ENCODE measurements at regions not wholly inside any gene's neighbourhood (a gene's known extent, or its start where the extent isn't known, plus 50 kb on each side); places are given as distances from the start of the nearest gene placed in this dataset.

DNA sequence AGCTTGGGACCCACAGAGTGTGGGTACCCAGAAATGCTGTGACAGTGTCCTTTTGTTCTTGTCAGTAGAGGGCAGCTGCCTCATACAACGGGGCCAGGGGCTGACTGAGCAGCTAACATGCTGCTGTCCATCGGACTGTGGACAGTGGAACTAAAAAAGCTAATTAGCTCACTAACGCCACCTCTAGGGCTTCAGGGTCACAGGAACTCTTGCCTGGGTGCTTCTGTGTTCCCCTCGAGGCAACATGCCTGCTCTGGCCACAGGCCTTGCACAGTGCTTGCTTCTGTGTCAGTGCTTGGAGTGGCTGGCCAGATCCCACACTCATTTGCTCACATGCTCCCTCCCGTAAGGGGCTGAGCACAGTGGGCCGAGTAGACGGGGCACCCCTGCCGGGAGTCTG, 377.0 kb downstream of the OLFM4 start:
- TF ChIP-seq, protein P1, sequence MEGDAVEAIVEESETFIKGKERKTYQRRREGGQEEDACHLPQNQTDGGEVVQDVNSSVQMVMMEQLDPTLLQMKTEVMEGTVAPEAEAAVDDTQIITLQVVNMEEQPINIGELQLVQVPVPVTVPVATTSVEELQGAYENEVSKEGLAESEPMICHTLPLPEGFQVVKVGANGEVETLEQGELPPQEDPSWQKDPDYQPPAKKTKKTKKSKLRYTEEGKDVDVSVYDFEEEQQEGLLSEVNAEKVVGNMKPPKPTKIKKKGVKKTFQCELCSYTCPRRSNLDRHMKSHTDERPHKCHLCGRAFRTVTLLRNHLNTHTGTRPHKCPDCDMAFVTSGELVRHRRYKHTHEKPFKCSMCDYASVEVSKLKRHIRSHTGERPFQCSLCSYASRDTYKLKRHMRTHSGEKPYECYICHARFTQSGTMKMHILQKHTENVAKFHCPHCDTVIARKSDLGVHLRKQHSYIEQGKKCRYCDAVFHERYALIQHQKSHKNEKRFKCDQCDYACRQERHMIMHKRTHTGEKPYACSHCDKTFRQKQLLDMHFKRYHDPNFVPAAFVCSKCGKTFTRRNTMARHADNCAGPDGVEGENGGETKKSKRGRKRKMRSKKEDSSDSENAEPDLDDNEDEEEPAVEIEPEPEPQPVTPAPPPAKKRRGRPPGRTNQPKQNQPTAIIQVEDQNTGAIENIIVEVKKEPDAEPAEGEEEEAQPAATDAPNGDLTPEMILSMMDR (IDR thresholded peaks at IDR 0.05) = no peak
- TF ChIP-seq EP300 (IDR thresholded peaks at IDR 0.05) = no peak

Measured in tibial nerve (tissue), 4 donors.